HFFc6 (cell line): ENCODE measurements at regions not wholly inside any gene's neighbourhood (a gene's known extent, or its start where the extent isn't known, plus 50 kb on each side); places are given as distances from the start of the nearest gene placed in this dataset.

Source experiments
- DNase-seq: peaks from one replicate; pipeline ENCODE4 v3.0.0-alpha.2; 2018
- H3K27ac Mint-ChIP-seq: 2 replicates; pipeline ENCODE4 v1.8.0; 2020; ENCODE audit warnings: mild to moderate bottlenecking, mixed read lengths
- H3K27me3 Mint-ChIP-seq: 2 replicates; pipeline ENCODE4 v1.8.0; 2021; ENCODE audit warnings: mild to moderate bottlenecking, moderate library complexity, mixed read lengths; ENCODE audit not compliant: insufficient read depth
- H3K36me3 Mint-ChIP-seq: 2 replicates; pipeline ENCODE4 v1.8.0; 2021; ENCODE audit warnings: low read depth, mixed read lengths
- H3K4me1 Mint-ChIP-seq: 2 replicates; pipeline ENCODE4 v1.8.0; 2020; ENCODE audit warnings: low read depth, mixed read lengths
- H3K4me3 Mint-ChIP-seq: 2 replicates; pipeline ENCODE4 v1.8.0; 2020; ENCODE audit warnings: mild to moderate bottlenecking, moderate library complexity, mixed read lengths
- H3K9me3 Mint-ChIP-seq: 2 replicates; pipeline ENCODE4 v1.8.0; 2020; ENCODE audit warnings: mild to moderate bottlenecking, mixed read lengths
- TF ChIP-seq, protein P1 (sequence below): fragments of 200-600 bp; sonication (generic); IDR thresholded peaks from 2 replicates; pipeline ENCODE4 v1.5.0; 2021; ENCODE audit warnings: antibody characterized with exemption, mild to moderate bottlenecking

DNA sequence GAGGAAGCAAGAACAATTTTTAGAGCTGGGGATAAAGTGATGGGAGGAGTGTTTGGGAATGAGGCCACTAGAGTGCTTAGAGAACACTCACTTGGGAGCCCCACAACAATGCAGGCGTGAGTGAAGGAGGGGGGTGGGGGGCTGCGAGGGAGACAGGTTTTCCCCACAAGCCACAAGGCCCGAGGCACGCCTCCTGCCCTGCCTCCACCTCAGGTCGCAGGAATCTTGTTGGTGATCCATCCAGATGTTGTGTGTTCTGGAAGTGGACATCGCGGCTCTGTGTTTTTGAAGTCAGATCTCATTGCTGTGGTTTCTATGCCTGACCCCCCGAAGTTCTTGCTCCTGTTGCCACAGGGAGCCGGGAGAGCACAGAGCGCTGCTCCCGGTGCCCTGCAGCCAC is 178.0 kb upstream of the BMPER start:
- TF ChIP-seq, protein P1, sequence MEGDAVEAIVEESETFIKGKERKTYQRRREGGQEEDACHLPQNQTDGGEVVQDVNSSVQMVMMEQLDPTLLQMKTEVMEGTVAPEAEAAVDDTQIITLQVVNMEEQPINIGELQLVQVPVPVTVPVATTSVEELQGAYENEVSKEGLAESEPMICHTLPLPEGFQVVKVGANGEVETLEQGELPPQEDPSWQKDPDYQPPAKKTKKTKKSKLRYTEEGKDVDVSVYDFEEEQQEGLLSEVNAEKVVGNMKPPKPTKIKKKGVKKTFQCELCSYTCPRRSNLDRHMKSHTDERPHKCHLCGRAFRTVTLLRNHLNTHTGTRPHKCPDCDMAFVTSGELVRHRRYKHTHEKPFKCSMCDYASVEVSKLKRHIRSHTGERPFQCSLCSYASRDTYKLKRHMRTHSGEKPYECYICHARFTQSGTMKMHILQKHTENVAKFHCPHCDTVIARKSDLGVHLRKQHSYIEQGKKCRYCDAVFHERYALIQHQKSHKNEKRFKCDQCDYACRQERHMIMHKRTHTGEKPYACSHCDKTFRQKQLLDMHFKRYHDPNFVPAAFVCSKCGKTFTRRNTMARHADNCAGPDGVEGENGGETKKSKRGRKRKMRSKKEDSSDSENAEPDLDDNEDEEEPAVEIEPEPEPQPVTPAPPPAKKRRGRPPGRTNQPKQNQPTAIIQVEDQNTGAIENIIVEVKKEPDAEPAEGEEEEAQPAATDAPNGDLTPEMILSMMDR: no peak
- Mint-ChIP-seq H3K36me3 (no peaks in the 10 kb centered on the region), H3K27me3 (peaks cover 7% of the 10 kb centered on the region; the same call in 1 of the 2 replicates), H3K9me3 (no peaks in the 10 kb centered on the region), H3K4me1 (peaks cover 14% of the 10 kb centered on the region), H3K4me3 (no peak overlapping the region), H3K27ac (no peak overlapping the region)
- no peak for DNase-seq

DNA sequence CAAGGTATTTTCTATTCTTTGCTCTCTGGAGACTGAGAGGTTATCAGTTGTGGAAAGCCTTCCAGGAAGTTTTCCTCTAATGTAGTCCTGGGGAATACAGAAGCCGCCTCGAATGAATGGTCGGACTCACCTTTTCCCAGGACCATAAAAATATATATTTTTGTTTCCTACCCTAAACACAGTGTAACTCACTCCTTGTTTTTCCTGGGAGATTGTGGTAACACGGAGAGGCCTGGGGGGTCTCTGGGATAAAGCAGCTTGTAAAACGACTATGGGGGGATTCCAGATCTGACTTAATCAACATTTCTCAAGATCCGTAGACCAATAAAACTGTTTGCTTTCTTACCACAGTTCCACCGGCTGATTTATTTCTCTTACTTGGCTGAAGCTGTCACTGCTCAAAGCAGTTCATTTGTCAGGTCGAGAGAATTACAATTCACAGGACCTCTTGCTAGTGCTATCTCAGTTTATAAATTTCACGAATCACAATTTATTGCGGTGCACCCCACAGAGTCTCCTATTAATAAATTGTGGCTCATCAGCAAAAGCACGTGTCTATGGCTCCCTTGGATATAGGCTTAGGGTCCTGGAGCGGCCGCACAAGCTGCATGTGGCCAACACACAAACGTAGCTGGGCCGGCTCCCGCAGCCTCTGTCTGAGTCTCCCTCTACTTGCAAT is 176.3 kb upstream of the BMPER start:
- Mint-ChIP-seq H3K9me3 (no peaks in the 10 kb centered on the region), H3K4me3 (no peak overlapping the region), H3K27me3 (peaks cover 7% of the 10 kb centered on the region; the same call in 1 of the 2 replicates), H3K4me1 (no peaks in the 10 kb centered on the region), H3K36me3 (no peaks in the 10 kb centered on the region), H3K27ac (no peak overlapping the region)
- TF ChIP-seq, protein P1: no peak
- no peak for DNase-seq

DNA sequence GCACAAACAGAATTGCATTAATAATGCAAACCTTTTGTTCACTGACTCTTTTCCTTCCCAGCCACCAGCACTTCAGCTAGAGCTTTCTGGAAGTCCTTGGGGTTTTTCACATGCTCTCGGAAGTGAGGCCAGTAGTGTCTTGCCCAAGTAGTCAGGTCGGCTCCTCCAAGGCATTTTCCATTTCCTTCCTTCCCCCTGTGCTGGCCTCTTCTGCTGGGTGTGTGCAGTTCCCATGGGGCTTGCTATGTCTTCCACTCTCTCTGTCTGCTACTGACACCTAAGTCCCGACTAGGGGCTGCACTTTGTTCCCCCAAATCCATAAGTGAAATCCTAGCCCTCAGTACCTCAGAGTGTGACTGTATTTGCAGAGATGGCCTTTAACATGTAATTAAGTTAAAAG is 175.6 kb upstream of the BMPER start:
- Mint-ChIP-seq H3K4me1 (no peaks in the 10 kb centered on the region), H3K27ac (no peak overlapping the region), H3K27me3 (peaks cover 11% of the 10 kb centered on the region), H3K36me3 (no peaks in the 10 kb centered on the region), H3K4me3 (no peak overlapping the region), H3K9me3 (no peaks in the 10 kb centered on the region)
- no peak for DNase-seq
- TF ChIP-seq, protein P1: no peak

DNA sequence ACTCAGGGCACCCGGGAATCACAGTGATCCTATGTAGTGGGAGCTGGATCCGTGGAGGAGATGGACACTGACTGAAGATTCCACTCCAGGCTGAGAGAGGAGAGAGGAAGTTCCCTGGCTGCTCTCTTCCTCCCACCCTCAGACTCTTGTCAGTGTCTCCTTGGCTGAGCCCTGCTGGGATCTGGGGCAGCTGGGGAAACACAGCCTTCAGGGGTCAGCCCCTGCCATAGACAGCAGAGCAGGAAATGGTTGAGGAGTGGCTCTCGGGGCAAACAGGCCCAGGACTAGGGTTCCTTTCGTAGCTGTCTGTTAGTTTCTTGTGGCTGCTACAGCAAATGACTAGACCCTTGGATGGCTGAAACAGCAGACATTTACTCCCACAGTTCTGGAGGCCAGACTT is 174.4 kb upstream of the BMPER start:
- Mint-ChIP-seq H3K9me3 (no peaks in the 10 kb centered on the region), H3K4me1 (no peaks in the 10 kb centered on the region), H3K36me3 (no peaks in the 10 kb centered on the region), H3K4me3 (no peak overlapping the region), H3K27me3 (peaks cover 12% of the 10 kb centered on the region), H3K27ac (no peak overlapping the region)
- DNase-seq: no peak
- TF ChIP-seq, protein P1: no peak

DNA sequence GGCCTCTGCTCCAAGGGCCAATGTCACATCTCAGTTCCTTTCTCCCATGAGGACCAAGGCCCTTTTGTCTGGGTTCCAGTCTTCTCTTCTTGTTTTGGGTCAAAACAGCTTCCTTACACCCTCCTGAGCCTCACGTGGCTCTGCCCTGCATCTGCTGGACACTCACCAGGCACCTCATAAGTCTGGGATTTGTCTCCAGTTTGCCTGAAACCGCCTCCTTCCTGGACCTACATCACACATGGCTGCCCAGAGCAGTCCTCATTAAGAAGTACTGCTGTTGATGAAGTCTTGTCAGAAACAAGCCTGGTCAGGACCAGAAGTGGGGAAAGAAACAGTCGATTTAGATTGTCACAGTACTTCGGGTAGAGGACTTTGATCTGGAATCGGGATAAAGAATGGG is 173.4 kb upstream of the BMPER start:
- H3K4me1 Mint-ChIP-seq: no peaks in the 10 kb centered on the region
- H3K4me3 Mint-ChIP-seq: no peak overlapping the region
- no peak overlapping the region for H3K27ac Mint-ChIP-seq
- TF ChIP-seq, protein P1: no peak
- H3K36me3 Mint-ChIP-seq: no peaks in the 10 kb centered on the region
- DNase-seq: no peak
- peaks cover 8% of the 10 kb centered on the region for H3K27me3 Mint-ChIP-seq
- H3K9me3 Mint-ChIP-seq: no peaks in the 10 kb centered on the region

DNA sequence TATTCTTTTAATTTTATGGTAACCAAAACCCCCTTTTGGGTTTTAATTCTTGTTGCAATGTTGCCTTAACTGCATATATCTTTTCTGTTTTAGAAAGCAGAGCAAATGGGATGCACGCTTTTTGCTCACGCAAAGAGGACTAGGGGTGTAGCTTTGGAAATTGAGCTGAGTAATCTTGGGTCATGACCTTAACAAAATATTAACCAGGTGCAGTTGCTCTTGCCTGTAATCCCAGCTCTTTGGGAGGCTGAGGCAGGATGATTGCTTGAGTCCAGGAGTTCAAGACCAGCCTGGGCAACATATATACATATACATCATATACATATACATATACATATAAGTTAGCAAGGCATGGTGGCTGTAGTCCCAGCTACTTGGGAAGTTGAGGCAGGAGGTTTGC is 172.9 kb upstream of the BMPER start:
- no peak overlapping the region for H3K4me3 Mint-ChIP-seq
- H3K9me3 Mint-ChIP-seq: no peaks in the 10 kb centered on the region
- no peak overlapping the region for H3K27ac Mint-ChIP-seq
- no peaks in the 10 kb centered on the region for H3K4me1 Mint-ChIP-seq
- no peak for DNase-seq
- no peaks in the 10 kb centered on the region for H3K36me3 Mint-ChIP-seq
- H3K27me3 Mint-ChIP-seq: peaks cover 8% of the 10 kb centered on the region
- TF ChIP-seq, protein P1: no peak
